HepG2 (cell line): ENCODE measurements at regions not wholly inside any gene's neighbourhood (a gene's known extent, or its start where the extent isn't known, plus 50 kb on each side); places are given as distances from the start of the nearest gene placed in this dataset.

ENCODE experiments used
- ATAC-seq: fragments of 200-7000 bp; cut with Tn5 transposase; 3 replicates; pipeline ENCODE4 v1.9.1; 2020; ENCODE audit warnings: mild to moderate bottlenecking, moderate library complexity
- BruUV-seq: library from RNA; stranded (reverse); fragments of 400-500 nt; replicated peaks from 2 replicates; lab custom pipeline; 2021; lab: Mats Ljungman, UMichigan
- CTCF ChIA-PET: fragments of 300-600 bp; formaldehyde crosslinking; extraction: SDS; loops from one replicate; lab custom pipeline; 2021; ENCODE audit warnings: low total read pairs, inconsistent platforms, low intra/inter-chr PET ratio; lab: Yijun Ruan, JAX
- POLR2A ChIA-PET: fragments of 350-600 bp; sonication (Branson Sonifier 250); formaldehyde crosslinking; loops from one replicate; lab custom pipeline; 2020; ENCODE audit warnings: antibody characterized with exemption, inconsistent platforms; lab: Yijun Ruan, JAX
- DNase-seq: peaks from one replicate; pipeline ENCODE4 v3.0.0-alpha.2; 2015; ENCODE audit warnings: low spot score
- FAIRE-seq: peaks from 3 replicates; lab custom pipeline; 2011; peaks lifted over from hg19 to GRCh38; lab: Jason Lieb, UNC
- H2AFZ ChIP-seq: one replicate; pipeline ENCODE4 v1.6.1; 2011; ENCODE audit warnings: low read length, inconsistent platforms
- H3K27ac ChIP-seq: fragments of 300-600 bp; 3 replicates; pipeline ENCODE4 v1.8.0; 2011; ENCODE audit warnings: mixed run types, mild to moderate bottlenecking, mixed read lengths, low read length, inconsistent platforms; ENCODE audit not compliant: insufficient read depth; ENCODE audit errors: extremely low read length
- H3K27me3 ChIP-seq, 2 experiments: fragments of 200-600 bp in 1 of 2; 2 replicates in 1 of 2; 3 replicates in 1 of 2; pipeline versions ENCODE4 v1.6.0 to v1.8.0; 2011; ENCODE audit warnings: low read length in 2 of 2, mild to moderate bottlenecking in 2 of 2, moderate library complexity in 2 of 2, inconsistent platforms in 1 of 2; ENCODE audit not compliant: insufficient read depth in 2 of 2, control insufficient read depth in 1 of 2
- H3K36me3 ChIP-seq, 2 experiments: fragments of 200-600 bp in 1 of 2; replicated peaks in 1 of 2; 2 replicates in 1 of 2; 3 replicates in 1 of 2; pipeline versions ENCODE4 v1.5.1 to v1.8.0; 2011; ENCODE audit warnings: low read length in 2 of 2, inconsistent platforms in 1 of 2; ENCODE audit not compliant: insufficient read depth in 2 of 2, control insufficient read depth in 1 of 2
- H3K4me1 ChIP-seq: 2 replicates; pipeline ENCODE4 v1.5.1; 2012; ENCODE audit warnings: low read length, inconsistent platforms; ENCODE audit not compliant: insufficient read depth
- H3K4me2 ChIP-seq: 2 replicates; pipeline ENCODE4 v1.6.0; 2011; ENCODE audit warnings: low read depth, low read length, inconsistent platforms
- H3K4me3 ChIP-seq, 3 experiments: fragments of 200-600 bp in 1 of 3; sonication (generic), shearing (Covaris generic) in 1 of 3; replicated peaks in 1 of 3; 2 replicates each; pipeline ENCODE4 v1.5.1; 2011 to 2016; ENCODE audit warnings: low read length in 3 of 3, inconsistent platforms in 2 of 3, low read depth in 2 of 3, mild to moderate bottlenecking in 2 of 3, control low read depth in 1 of 3, mixed read lengths in 1 of 3; ENCODE audit not compliant: insufficient read depth in 1 of 3
- H3K79me2 ChIP-seq: one replicate; pipeline ENCODE4 v1.6.1; 2011; ENCODE audit warnings: low read length, inconsistent platforms; ENCODE audit not compliant: insufficient read depth
- H3K9ac ChIP-seq: 2 replicates; pipeline ENCODE4 v1.6.0; 2011; ENCODE audit warnings: mild to moderate bottlenecking, low read depth, low read length, inconsistent platforms; ENCODE audit not compliant: insufficient read depth
- H3K9me3 ChIP-seq: 2 replicates; pipeline ENCODE4 v1.5.1; 2012; ENCODE audit warnings: mild to moderate bottlenecking, low read length
- H4K20me1 ChIP-seq: 2 replicates; pipeline ENCODE4 v1.6.0; 2011; ENCODE audit warnings: inconsistent platforms, mild to moderate bottlenecking, low read length, moderate library complexity; ENCODE audit not compliant: insufficient read depth
- ATF6 ChIP-seq: sonication (generic); formaldehyde crosslinking; conservative IDR thresholded peaks from 2 replicates; pipeline ENCODE4 v1.4.0; 2020; ENCODE audit warnings: missing genetic modification reagents
- CREB1 ChIP-seq, 2 experiments: fragments of 450-650 bp in 1 of 2; IDR thresholded peaks; 2 replicates each; pipeline ENCODE4 v1.6.1; 2016 to 2017; ENCODE audit warnings: control low read depth in 1 of 2, mild to moderate bottlenecking in 1 of 2, missing compliant biosample characterization in 1 of 2, missing genetic modification characterization in 1 of 2
- NFRKB ChIP-seq: fragments of 450-650 bp; IDR thresholded peaks from 2 replicates; pipeline ENCODE4 v1.6.1; 2017
- RBM22 ChIP-seq: fragments of 200-400 bp; formaldehyde crosslinking; optimal IDR thresholded peaks from 2 replicates; pipeline ENCODE3; 2017; ENCODE audit warnings: mild to moderate bottlenecking, low read length, moderate library complexity
- TAF15 ChIP-seq: fragments of 200-400 bp; formaldehyde crosslinking; IDR thresholded peaks from one replicate; pipeline ENCODE4 v1.6.1; 2018; ENCODE audit warnings: mild to moderate bottlenecking, low read depth, low read length; ENCODE audit not compliant: poor library complexity, severe bottlenecking
- THAP11 ChIP-seq: IDR thresholded peaks from 2 replicates; pipeline ENCODE4 v1.6.1; 2016; ENCODE audit warnings: missing biosample characterization, missing genetic modification reagents
- ZNF251 ChIP-seq: sonication (generic); formaldehyde crosslinking; IDR thresholded peaks from 2 replicates; pipeline ENCODE4 v1.9.0; 2021; ENCODE audit warnings: mild to moderate bottlenecking, missing genetic modification reagents
- ZNF441 ChIP-seq: sonication (generic); formaldehyde crosslinking; IDR thresholded peaks from 2 replicates; pipeline ENCODE4 v1.7.0; 2021; ENCODE audit warnings: missing genetic modification reagents, borderline replicate concordance
- ZNF619 ChIP-seq: sonication (generic); formaldehyde crosslinking; IDR thresholded peaks from 2 replicates; pipeline ENCODE4 v1.4.0; 2020; ENCODE audit warnings: mild to moderate bottlenecking, missing genetic modification reagents
- ZNF784 ChIP-seq: sonication (generic); formaldehyde crosslinking; IDR thresholded peaks from 2 replicates; pipeline ENCODE4 v1.5.1; 2020; ENCODE audit warnings: missing genetic modification reagents, mild to moderate bottlenecking, borderline replicate concordance
- WGBS: methylation state at CpG from one replicate; pipeline ENCODE4 v1.1.6; 2017; ENCODE audit warnings: low lambda C conversion rate; 5-methylcytosine and 5-hydroxymethylcytosine counted together
- in situ Hi-C: cut with HindIII; loops from 2 replicates; pipeline ENCODE4 v1.10.0; 2017; ENCODE audit warnings: low pct_unique_long_range_greater_than_20kb; ENCODE audit not compliant: extremely low pct_ligation_motif_present
- intact Hi-C: fragments of 100-400 bp; cut with micrococcal nuclease; formaldehyde crosslinking; loops from one replicate; pipeline ENCODE4 v1.10.0; 2022; ENCODE audit not compliant: unreplicated experiment

DNA sequence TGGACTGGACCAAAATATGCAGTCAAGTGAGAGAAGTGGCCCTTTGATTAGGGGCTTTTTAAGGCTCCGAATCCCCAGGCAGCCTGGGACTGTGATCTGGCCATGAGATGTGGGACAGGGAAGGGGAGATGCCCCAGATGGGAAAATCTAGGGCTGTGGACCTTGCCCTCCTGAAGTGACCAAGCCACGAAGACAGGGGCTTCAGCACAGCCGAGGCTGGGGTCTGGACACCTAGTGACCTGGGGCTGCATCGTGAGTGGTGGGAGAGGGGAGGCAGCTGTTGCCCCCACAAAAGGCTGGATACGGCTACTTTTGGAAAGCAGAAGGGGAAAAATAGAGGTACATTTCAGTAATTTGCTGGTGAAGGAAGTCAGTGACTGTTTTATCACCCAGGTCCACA lies 139.5 kb upstream of the SLC24A3 start:
- H3K27me3 ChIP-seq = no peaks in the 10 kb centered on the region; a peak in 2 of 5 replicates
- WGBS = 2% methylated on average over 5 of the region's 5 CpGs
- H3K79me2 ChIP-seq = no peaks in the 10 kb centered on the region
- H3K4me2 ChIP-seq = no peak overlapping the region
- H2AFZ ChIP-seq = no peak overlapping the region
- intact Hi-C loops (loop anchor here (1.0 kb wide), 1 partner anchor 589 kb away; no protein-coding TSS in a partner anchor), in situ Hi-C loops (loop anchor here (10.0 kb wide), 1 partner anchor 592 kb away; no protein-coding TSS in a partner anchor)
- no peak overlapping the region for H3K9ac ChIP-seq
- no peak overlapping the region for H3K27ac ChIP-seq
- peaks cover 2% of the 10 kb centered on the region; the same call in 1 of the 2 replicates for H3K9me3 ChIP-seq
- ATAC-seq (no peak), DNase-seq (no peak)
- no peaks in the 10 kb centered on the region for H3K36me3 ChIP-seq
- H3K4me1 ChIP-seq = no peaks in the 10 kb centered on the region
- BruUV-seq = no TSS peak
- H3K4me3 ChIP-seq = no peak overlapping the region
- POLR2A ChIA-PET = no interaction called here
- H4K20me1 ChIP-seq = no peaks in the 10 kb centered on the region
- no peak for TF ChIP-seq THAP11 (CRISPR knock-in tag)
- TF ChIP-seq ZNF441 = no peak
- no peak for TF ChIP-seq CREB1 (IDR thresholded peaks at IDR 0.05)
- TF ChIP-seq CREB1 (CRISPR knock-in tag; IDR thresholded peaks at IDR 0.05) = no peak
- TF ChIP-seq ZNF619 (CRISPR knock-in tag) = no peak
- TF ChIP-seq ZNF784 (CRISPR knock-in tag) = no peak
- TF ChIP-seq ZNF251 (CRISPR knock-in tag) = no peak
- no peak for TF ChIP-seq ATF6 (CRISPR knock-in tag)
- TF ChIP-seq RBM22 = no peak
- TF ChIP-seq NFRKB = no peak
- no peak for TF ChIP-seq TAF15
- TF ChIP-seq, all 625 proteins: peak for 0
- no peak for FAIRE-seq
- CTCF ChIA-PET = no interaction called here
